ENCODE measurements at regions not wholly inside any gene's neighbourhood (a gene's known extent, or its start where the extent isn't known, plus 50 kb on each side); places are given as distances from the start of the nearest gene placed in this dataset.

- TF ChIP-seq MAZ (IDR thresholded peaks at IDR 0.05; ENCODE audit: borderline replicate concordance, low read depth, low read length) (peak; percentile 90), FOS (IDR thresholded peaks at IDR 0.05; ENCODE audit: low read depth, low read length) (peak; percentile 50; the same call in 1 of the 2 replicates), RCOR1 (IDR thresholded peaks at IDR 0.05; ENCODE audit: insufficient replicate concordance, low read length) (peak; percentile 54)
These were observed 256.9 kb upstream of the STARD13 start (continued) for GRCh38 chr13:33542309-33543088.

GRCh38 chr13:33543089-33543459, 257.5 kb upstream of the STARD13 start:
- in situ Hi-C loops (cut with MboI; ENCODE audit: low sequenced_read_pairs) (loop anchor here (5.0 to 10.0 kb wide), 2 partner anchors 179 to 958 kb away; partner anchors contain the start of gene PDS5B), dilution Hi-C loops (cut with HindIII; ENCODE audit: low sequenced_read_pairs, unreplicated experiment) (no loop called here), intact Hi-C loops (cut with micrococcal nuclease) (loop anchor here (1.0 to 10.0 kb wide), 4 partner anchors 180 to 898 kb away; no protein-coding TSS in a partner anchor)
- Histone ChIP-seq H3K4me1 (ENCODE audit: control insufficient read depth, insufficient read depth, low read length) (peaks cover 8% of the 10 kb centered on the region; the same call in 1 of the 2 replicates), H3K9me3 (ENCODE audit: control insufficient read depth, insufficient read depth, low read length) (no peaks in the 10 kb centered on the region), H4K20me1 (ENCODE audit: insufficient read depth, low read length) (no peaks in the 10 kb centered on the region), H2BK120ac (ENCODE audit: low read depth, low read length) (peak overlapping the region; percentile 73), H3K4me3 (ENCODE audit: insufficient read depth, low read depth, low read length) (peak overlapping the region; percentile 54), H2AK5ac (ENCODE audit: low read depth, low read length) (peak overlapping the region; percentile 18; the same call in 1 of the 2 replicates), H2BK20ac (ENCODE audit: low read depth, low read length) (0 out of 2 replicates have a peak overlapping the region, but pooled peaks have one; percentile 10), H4K8ac (ENCODE audit: low read depth in 2 of 2, low read length in 2 of 2) (peak overlapping the region; percentile 85 to 99), H2AFZ (replicated peaks; ENCODE audit: low read length, poor library complexity) (peak overlapping the region; percentile 85), H3K23ac (ENCODE audit: low read depth, low read length) (peak overlapping the region; percentile 93), H3K56ac (ENCODE audit: extremely low read depth, insufficient read depth, low read length) (peak overlapping the region; percentile 99), H3K4ac (ENCODE audit: low read depth, low read length) (peak overlapping the region; percentile 88), H4K5ac (ENCODE audit: low read depth, low read length) (peak overlapping the region; percentile 89), H3K27me3 (ENCODE audit: control insufficient read depth, insufficient read depth, low read length) (no peaks in the 10 kb centered on the region), H3K27ac (ENCODE audit: insufficient read depth, low read length) (peak overlapping the region; percentile 83), H3K36me3 (ENCODE audit: control insufficient read depth, insufficient read depth, low read length) (no peaks in the 10 kb centered on the region), H3K9me1 (ENCODE audit: insufficient read depth, low read length) (no peaks in the 10 kb centered on the region), H3K9ac (ENCODE audit: low read depth, low read length) (peak overlapping the region; percentile 91), H3K4me2 (ENCODE audit: low read depth, low read length) (peak overlapping the region; percentile 81), H4K91ac (ENCODE audit: insufficient read depth, low read depth, low read length) (peak overlapping the region; percentile 95), H3K14ac (replicated peaks; ENCODE audit: low read depth, low read length) (peak overlapping the region; percentile 99), H3K79me1 (ENCODE audit: low read depth in 1 of 2, low read length in 2 of 2) (peaks cover 5 to 15% of the 10 kb centered on the region in 2 experiments; a peak in 3 of 4 replicates), H2BK5ac (ENCODE audit: low read depth, low read length, poor library complexity, severe bottlenecking) (peak overlapping the region; percentile 94), H2AK9ac (replicated peaks; ENCODE audit: low read depth, low read length, poor library complexity) (peak overlapping the region; percentile 65), H3K18ac (ENCODE audit: low read depth, low read length) (peak overlapping the region; percentile 90), H2BK15ac (ENCODE audit: low read depth, low read length) (peak overlapping the region; percentile 60; the same call in 1 of the 3 replicates)
- ChIA-PET POLR2A (ENCODE audit: unreplicated experiment) (interaction anchor here (0.6 to 0.8 kb wide), 5 partner anchors 10 to 957 kb away, joined by 3 to 6 read pairs (median 4); partner anchors contain the start of gene PDS5B), CTCF (interaction anchor here (0.6 to 1.8 kb wide), 13 partner anchors 12 to 431 kb away, joined by 3 to 9 read pairs (median 3); no protein-coding TSS in a partner anchor)
- TF ChIP-seq CHD1 (IDR thresholded peaks at IDR 0.05; ENCODE audit: low read depth, low read length) (peak; percentile 37; the same call in 1 of the 2 replicates), ELK1 (IDR thresholded peaks at IDR 0.05; ENCODE audit: borderline replicate concordance, low read depth, low read length) (no peak)
- DNase-seq (no peak), ATAC-seq (ENCODE audit: low read depth) (peak; percentile 6; the same call in 1 of the 2 replicates)
- TSS peak; percentile 93 for BruUV-seq (replicated peaks)
- WGBS, 2 experiments (ENCODE audit: extremely low coverage in 2 of 2, insufficient read length in 1 of 2) = 0% methylated on average over 3 of the region's 7 CpGs; no CpG with 5 or more reads in 1 of the 2 experiments

Data from IMR-90 (cell line).